Effector memory CD4-positive, alpha-beta T cell (primary cell): ENCODE measurements at regions not wholly inside any gene's neighbourhood (a gene's known extent, or its start where the extent isn't known, plus 50 kb on each side); places are given as distances from the start of the nearest gene placed in this dataset.

Experiments used
- DNase-seq, 3 donors: peaks; one replicate each; pipeline ENCODE4 v3.0.0-alpha.2; 2020
- H3K27ac ChIP-seq: 2 replicates; pipeline ENCODE4 v1.7.0; 2013; ENCODE audit warnings: mild to moderate bottlenecking, low read length, moderate library complexity; ENCODE audit not compliant: insufficient read depth, poor library complexity, severe bottlenecking
- H3K27me3 ChIP-seq: replicated peaks from 2 replicates; pipeline ENCODE4 v1.7.0; 2013; ENCODE audit warnings: mild to moderate bottlenecking, low read length; ENCODE audit not compliant: insufficient read depth, control insufficient read depth, poor library complexity, severe bottlenecking
- H3K36me3 ChIP-seq: 2 replicates; pipeline ENCODE4 v1.7.0; 2013; ENCODE audit warnings: mild to moderate bottlenecking, low read length, moderate library complexity; ENCODE audit not compliant: control insufficient read depth, insufficient read depth
- H3K4me1 ChIP-seq: 2 replicates; pipeline ENCODE4 v1.7.0; 2013; ENCODE audit warnings: low read length, mild to moderate bottlenecking; ENCODE audit not compliant: control insufficient read depth, insufficient read depth, poor library complexity, severe bottlenecking
- H3K4me3 ChIP-seq: 2 replicates; pipeline ENCODE4 v1.7.0; 2013; ENCODE audit warnings: low read length, low read depth, mild to moderate bottlenecking; ENCODE audit not compliant: insufficient read depth, poor library complexity, severe bottlenecking
- H3K9me3 ChIP-seq: 2 replicates; pipeline ENCODE4 v1.7.0; 2013; ENCODE audit warnings: mild to moderate bottlenecking, low read length, moderate library complexity; ENCODE audit not compliant: control insufficient read depth

DNA sequence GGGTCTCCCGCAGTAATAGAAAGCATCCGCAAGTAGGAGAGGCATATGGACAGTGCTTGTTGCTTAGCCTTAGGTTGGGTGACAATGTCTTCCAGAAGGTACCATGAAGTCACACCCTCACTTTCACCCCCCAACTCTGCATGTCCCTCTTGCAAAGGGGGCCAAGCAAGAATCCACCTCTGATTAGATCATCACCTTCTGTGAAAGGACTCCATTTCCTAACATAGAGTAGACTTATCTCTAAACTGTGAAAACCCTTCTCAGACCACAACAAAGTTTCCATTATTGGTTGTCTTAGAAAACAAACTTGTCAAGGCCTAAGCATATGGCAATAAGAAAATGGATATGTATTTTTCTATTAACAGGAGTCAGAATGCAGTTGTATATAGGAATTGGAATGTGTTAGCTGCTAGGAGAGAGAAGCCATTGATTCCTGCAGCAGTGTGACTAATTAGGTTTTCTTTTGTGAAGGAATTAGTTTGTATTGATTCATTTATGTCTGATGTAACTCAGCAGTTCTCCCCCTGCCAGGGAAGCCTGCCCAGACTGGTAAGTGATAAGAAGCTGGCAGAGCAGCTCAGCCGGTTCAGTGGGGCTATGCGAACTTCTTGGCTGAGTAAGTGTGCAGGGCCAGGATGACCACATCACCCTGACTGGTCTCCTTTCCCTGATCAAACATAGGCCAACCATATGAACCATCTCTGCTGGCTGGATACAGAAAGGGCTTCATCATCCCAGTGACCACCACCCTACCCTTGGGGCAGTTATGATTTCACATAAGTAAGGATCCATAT lies 107.3 kb upstream of the CCDC196 start:
- DNase-seq = no peak
- Histone ChIP-seq H3K4me1 (no peaks in the 10 kb centered on the region), H3K27ac (no peak overlapping the region), H3K36me3 (no peaks in the 10 kb centered on the region), H3K9me3 (no peaks in the 10 kb centered on the region), H3K4me3 (no peak overlapping the region), H3K27me3 (no peaks in the 10 kb centered on the region)

- H3K36me3 ChIP-seq = no peaks in the 10 kb centered on the region
- H3K4me1 ChIP-seq = no peaks in the 10 kb centered on the region
- no peaks in the 10 kb centered on the region for H3K9me3 ChIP-seq
- H3K27ac ChIP-seq = no peak overlapping the region
- H3K27me3 ChIP-seq = no peaks in the 10 kb centered on the region
- DNase-seq = no peak
- no peak overlapping the region for H3K4me3 ChIP-seq
These were observed 106.0 kb upstream of the CCDC196 start for GRCh38 chr14:66380143-66380542.

DNA sequence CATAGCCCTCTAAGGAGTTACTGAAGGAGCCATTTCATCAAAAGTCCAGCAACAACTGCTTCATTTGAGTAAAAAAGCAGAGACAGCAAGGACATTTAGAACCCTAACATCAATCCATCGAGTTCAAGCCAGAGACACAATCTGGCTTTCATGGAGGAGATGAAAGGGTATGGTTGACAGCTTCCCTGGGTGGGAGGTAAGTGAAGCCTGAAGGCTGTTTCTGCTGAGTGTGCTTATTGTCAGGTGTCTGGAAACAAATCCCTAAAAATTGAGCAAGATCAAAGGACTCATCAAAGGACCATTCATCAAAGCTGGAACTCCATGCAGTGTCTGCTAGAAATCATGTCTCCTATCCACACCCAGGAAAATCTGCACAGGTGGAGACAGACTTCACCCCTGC lies 104.4 kb upstream of the CCDC196 start:
- DNase-seq = no peak
- H3K4me1 ChIP-seq = no peaks in the 10 kb centered on the region
- H3K27me3 ChIP-seq = no peaks in the 10 kb centered on the region
- H3K9me3 ChIP-seq = no peaks in the 10 kb centered on the region
- no peak overlapping the region for H3K27ac ChIP-seq
- H3K4me3 ChIP-seq = no peak overlapping the region
- no peaks in the 10 kb centered on the region for H3K36me3 ChIP-seq

DNA sequence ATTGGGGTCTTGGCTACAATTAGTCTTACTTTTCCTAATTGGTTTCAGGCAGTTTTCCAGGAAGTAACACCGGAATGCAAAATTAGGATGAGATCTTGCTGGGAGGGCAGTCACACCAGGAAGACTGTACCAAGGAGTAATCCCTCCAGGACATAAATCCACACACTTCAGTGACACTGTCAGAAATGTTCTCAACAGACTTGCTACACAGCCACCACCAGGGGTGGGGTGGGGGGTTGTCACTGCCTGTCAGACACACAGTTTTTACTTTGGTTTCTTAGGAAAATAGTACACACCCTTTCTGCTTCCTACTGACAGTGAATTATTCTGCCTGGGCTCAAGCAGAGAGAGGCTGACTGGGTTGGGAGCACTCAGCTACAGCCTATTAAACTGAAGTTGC lies 102.9 kb upstream of the CCDC196 start:
- DNase-seq = no peak
- Histone ChIP-seq H3K27ac (no peak overlapping the region), H3K9me3 (no peaks in the 10 kb centered on the region), H3K4me3 (no peak overlapping the region), H3K4me1 (no peaks in the 10 kb centered on the region), H3K27me3 (no peaks in the 10 kb centered on the region), H3K36me3 (no peaks in the 10 kb centered on the region)

- Histone ChIP-seq H3K4me1 (no peaks in the 10 kb centered on the region), H3K36me3 (no peaks in the 10 kb centered on the region), H3K27ac (no peak overlapping the region), H3K4me3 (no peak overlapping the region), H3K9me3 (no peaks in the 10 kb centered on the region), H3K27me3 (no peaks in the 10 kb centered on the region)
- no peak for DNase-seq
These were observed 102.4 kb upstream of the CCDC196 start for GRCh38 chr14:66383771-66384170.

- Histone ChIP-seq H3K36me3 (no peaks in the 10 kb centered on the region), H3K9me3 (no peaks in the 10 kb centered on the region), H3K4me1 (no peaks in the 10 kb centered on the region), H3K27ac (no peak overlapping the region), H3K27me3 (no peaks in the 10 kb centered on the region), H3K4me3 (no peak overlapping the region)
- no peak for DNase-seq
These were observed 97.7 kb upstream of the CCDC196 start for GRCh38 chr14:66388516-66388915.

GRCh38 chr14:66389481-66389880 lies 96.7 kb upstream of the CCDC196 start:
- Histone ChIP-seq H3K36me3 (no peaks in the 10 kb centered on the region), H3K27ac (no peak overlapping the region), H3K27me3 (no peaks in the 10 kb centered on the region), H3K9me3 (no peaks in the 10 kb centered on the region), H3K4me3 (no peak overlapping the region), H3K4me1 (no peaks in the 10 kb centered on the region)
- DNase-seq = no peak

- Histone ChIP-seq H3K36me3 (no peaks in the 10 kb centered on the region), H3K27me3 (no peaks in the 10 kb centered on the region), H3K9me3 (no peaks in the 10 kb centered on the region), H3K27ac (no peak overlapping the region), H3K4me3 (no peak overlapping the region), H3K4me1 (no peaks in the 10 kb centered on the region)
- no peak for DNase-seq
These were observed 90.9 kb upstream of the CCDC196 start for GRCh38 chr14:66395300-66395699.

DNA sequence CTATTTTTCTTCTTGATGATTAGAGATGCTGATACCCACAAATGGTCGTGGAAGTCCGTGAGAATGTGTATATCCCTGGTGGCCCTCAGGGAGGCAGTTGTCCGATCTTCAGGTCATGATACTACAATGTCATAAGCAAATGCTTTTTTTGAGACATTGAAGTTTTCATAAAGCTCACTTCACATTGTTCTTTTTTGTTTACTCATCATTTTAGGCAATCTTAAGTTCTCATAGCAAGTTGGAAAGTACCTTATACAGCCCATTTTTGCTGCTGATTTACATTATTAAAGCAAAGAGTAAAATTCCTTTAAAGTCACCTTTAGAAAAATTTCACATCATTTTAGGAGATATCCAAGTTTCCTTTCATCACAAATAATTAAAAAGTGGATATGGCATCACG lies 90.0 kb upstream of the CCDC196 start:
- H3K27ac ChIP-seq = no peak overlapping the region
- no peak overlapping the region for H3K4me3 ChIP-seq
- no peak for DNase-seq
- no peaks in the 10 kb centered on the region for H3K9me3 ChIP-seq
- no peaks in the 10 kb centered on the region for H3K27me3 ChIP-seq
- H3K36me3 ChIP-seq = no peaks in the 10 kb centered on the region
- no peaks in the 10 kb centered on the region for H3K4me1 ChIP-seq

DNA sequence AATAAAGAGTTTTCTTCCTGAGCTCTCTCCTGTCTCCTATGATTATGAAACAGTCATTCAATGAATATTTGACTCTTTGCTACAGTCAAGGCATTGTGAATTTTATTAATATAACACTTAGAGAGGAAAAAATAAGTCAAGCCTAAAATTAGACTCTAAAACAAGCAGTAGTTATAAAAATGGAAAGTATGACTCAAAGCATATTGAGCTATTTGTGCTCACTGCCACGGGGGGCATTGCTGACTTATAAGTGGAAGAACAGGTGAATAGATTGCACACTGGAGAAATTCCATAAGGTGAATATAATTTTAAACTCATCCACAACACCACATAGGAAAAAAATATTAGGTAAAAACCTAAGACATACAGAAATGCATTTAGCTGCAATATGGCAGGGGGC lies 87.7 kb upstream of the CCDC196 start:
- no peaks in the 10 kb centered on the region for H3K9me3 ChIP-seq
- DNase-seq = no peak
- no peaks in the 10 kb centered on the region for H3K27me3 ChIP-seq
- no peak overlapping the region for H3K27ac ChIP-seq
- H3K36me3 ChIP-seq = no peaks in the 10 kb centered on the region
- H3K4me3 ChIP-seq = no peak overlapping the region
- H3K4me1 ChIP-seq = no peaks in the 10 kb centered on the region
